Hepatocyte (in vitro differentiated cells): ENCODE measurements at regions not wholly inside any gene's neighbourhood (a gene's known extent, or its start where the extent isn't known, plus 50 kb on each side); places are given as distances from the start of the nearest gene placed in this dataset.

Source experiments
- DNase-seq: peaks from one replicate; pipeline ENCODE4 v3.0.0-alpha.2; 2016; ENCODE audit warnings: low spot score
- H2AFZ ChIP-seq: fragments of 200-600 bp; sonication (generic); 2 replicates; pipeline ENCODE4 v1.6.0; 2016; ENCODE audit warnings: antibody characterized with exemption, mild to moderate bottlenecking
- H3K27ac ChIP-seq: fragments of 200-600 bp; sonication (generic); 2 replicates; pipeline ENCODE4 v1.5.1; 2016; ENCODE audit warnings: mild to moderate bottlenecking
- H3K27me3 ChIP-seq: fragments of 200-600 bp; sonication (generic); 2 replicates; pipeline ENCODE4 v1.6.1; 2016
- H3K36me3 ChIP-seq: fragments of 200-600 bp; sonication (generic); replicated peaks from 2 replicates; pipeline ENCODE4 v1.5.1; 2016; ENCODE audit warnings: low read depth; ENCODE audit not compliant: insufficient read depth
- H3K4me1 ChIP-seq: fragments of 200-600 bp; sonication (generic); 2 replicates; pipeline ENCODE4 v1.5.1; 2016; ENCODE audit warnings: mild to moderate bottlenecking, moderate library complexity; ENCODE audit not compliant: insufficient read depth
- H3K4me2 ChIP-seq: fragments of 200-600 bp; sonication (generic); 2 replicates; pipeline ENCODE4 v1.6.0; 2016
- H3K4me3 ChIP-seq: fragments of 200-600 bp; sonication (generic); 2 replicates; pipeline ENCODE4 v1.5.1; 2016; ENCODE audit warnings: mild to moderate bottlenecking
- H3K79me2 ChIP-seq: fragments of 200-600 bp; sonication (generic); 2 replicates; pipeline ENCODE4 v1.6.0; 2017; ENCODE audit warnings: mild to moderate bottlenecking
- H3K9me2 ChIP-seq: fragments of 200-600 bp; sonication (generic); replicated peaks from 2 replicates; pipeline ENCODE4 v1.6.0; 2017; ENCODE audit warnings: mild to moderate bottlenecking; ENCODE audit not compliant: insufficient read depth
- H3K9me3 ChIP-seq: fragments of 200-600 bp; sonication (generic); 2 replicates; pipeline ENCODE4 v1.5.1; 2016; ENCODE audit warnings: low read depth, mild to moderate bottlenecking
- H4K20me1 ChIP-seq: fragments of 200-600 bp; sonication (generic); 2 replicates; pipeline ENCODE4 v1.6.0; 2016; ENCODE audit warnings: mild to moderate bottlenecking; ENCODE audit not compliant: insufficient read depth, poor library complexity, severe bottlenecking
- EZH2 ChIP-seq: fragments of 200-600 bp; sonication (generic); IDR thresholded peaks from 2 replicates; pipeline ENCODE4 v1.6.1; 2016; ENCODE audit warnings: antibody characterized with exemption, mild to moderate bottlenecking, borderline replicate concordance
- EZH2phosphoT487 ChIP-seq: fragments of 200-600 bp; sonication (generic); IDR thresholded peaks from one replicate; pipeline ENCODE4 v1.6.1; 2018; ENCODE audit warnings: antibody characterized with exemption, mild to moderate bottlenecking, low read depth, moderate library complexity; ENCODE audit not compliant: unreplicated experiment, severe bottlenecking
- WGBS: methylation state at CpG from one replicate; pipeline ENCODE4 v1.1.6; 2016; ENCODE audit warnings: low lambda C conversion rate; ENCODE audit errors: missing lambda C conversion rate; 5-methylcytosine and 5-hydroxymethylcytosine counted together
- TF ChIP-seq, protein P1 (sequence below): fragments of 200-600 bp; sonication (generic); IDR thresholded peaks from 2 replicates; pipeline ENCODE4 v1.5.1; 2016; ENCODE audit warnings: antibody characterized with exemption, mild to moderate bottlenecking; ENCODE audit not compliant: poor library complexity

DNA sequence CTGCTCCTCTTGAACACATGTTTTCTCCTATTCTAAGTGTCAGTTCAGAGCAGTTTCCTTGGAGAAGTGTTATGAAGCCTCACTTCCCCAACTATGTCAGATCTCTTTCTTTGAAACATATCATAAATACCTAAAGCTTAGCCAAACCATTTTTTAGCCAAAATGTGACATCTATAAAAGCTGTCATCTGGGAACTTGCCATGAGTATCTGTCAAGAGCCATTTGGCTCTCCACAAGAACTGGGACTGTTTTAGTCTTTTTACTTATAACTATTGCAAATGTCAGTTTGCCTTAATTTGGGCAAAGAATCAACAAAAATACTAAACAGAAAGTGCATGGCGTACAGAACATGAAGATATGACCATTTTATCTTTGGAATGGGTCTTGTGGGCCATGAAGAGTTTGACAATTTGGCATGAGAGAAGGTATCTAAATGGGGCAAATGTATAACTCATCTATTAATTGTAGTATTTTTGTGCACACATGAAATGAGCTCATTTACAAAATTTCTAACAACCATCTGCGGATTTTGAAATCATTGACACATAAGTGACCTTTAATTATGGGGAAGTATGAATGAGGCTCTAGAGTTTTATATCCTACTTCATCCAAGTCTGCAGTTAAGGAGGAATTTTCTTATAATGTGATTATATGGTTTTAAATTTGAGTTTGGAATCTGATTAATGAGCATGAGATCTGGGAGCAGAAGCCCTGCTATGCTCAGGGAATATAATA lies 129.1 kb upstream of the PACRGL start:
- no peak overlapping the region for H3K27ac ChIP-seq
- H3K36me3 ChIP-seq, result no peaks in the 10 kb centered on the region
- 90% methylated on average over 2 of the region's 2 CpGs for WGBS
- DNase-seq, result no peak
- no peak overlapping the region for H3K4me3 ChIP-seq
- no peak overlapping the region for H3K4me2 ChIP-seq
- TF ChIP-seq EZH2phosphoT487, result no peak
- TF ChIP-seq, protein P1, sequence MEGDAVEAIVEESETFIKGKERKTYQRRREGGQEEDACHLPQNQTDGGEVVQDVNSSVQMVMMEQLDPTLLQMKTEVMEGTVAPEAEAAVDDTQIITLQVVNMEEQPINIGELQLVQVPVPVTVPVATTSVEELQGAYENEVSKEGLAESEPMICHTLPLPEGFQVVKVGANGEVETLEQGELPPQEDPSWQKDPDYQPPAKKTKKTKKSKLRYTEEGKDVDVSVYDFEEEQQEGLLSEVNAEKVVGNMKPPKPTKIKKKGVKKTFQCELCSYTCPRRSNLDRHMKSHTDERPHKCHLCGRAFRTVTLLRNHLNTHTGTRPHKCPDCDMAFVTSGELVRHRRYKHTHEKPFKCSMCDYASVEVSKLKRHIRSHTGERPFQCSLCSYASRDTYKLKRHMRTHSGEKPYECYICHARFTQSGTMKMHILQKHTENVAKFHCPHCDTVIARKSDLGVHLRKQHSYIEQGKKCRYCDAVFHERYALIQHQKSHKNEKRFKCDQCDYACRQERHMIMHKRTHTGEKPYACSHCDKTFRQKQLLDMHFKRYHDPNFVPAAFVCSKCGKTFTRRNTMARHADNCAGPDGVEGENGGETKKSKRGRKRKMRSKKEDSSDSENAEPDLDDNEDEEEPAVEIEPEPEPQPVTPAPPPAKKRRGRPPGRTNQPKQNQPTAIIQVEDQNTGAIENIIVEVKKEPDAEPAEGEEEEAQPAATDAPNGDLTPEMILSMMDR, result no peak
- TF ChIP-seq EZH2, result no peak
- no peaks in the 10 kb centered on the region for H3K4me1 ChIP-seq
- no peaks in the 10 kb centered on the region for H4K20me1 ChIP-seq
- H3K9me3 ChIP-seq, result no peaks in the 10 kb centered on the region
- no peaks in the 10 kb centered on the region for H3K27me3 ChIP-seq
- H2AFZ ChIP-seq, result no peak overlapping the region
- no peaks in the 10 kb centered on the region for H3K79me2 ChIP-seq
- no peaks in the 10 kb centered on the region for H3K9me2 ChIP-seq

DNA sequence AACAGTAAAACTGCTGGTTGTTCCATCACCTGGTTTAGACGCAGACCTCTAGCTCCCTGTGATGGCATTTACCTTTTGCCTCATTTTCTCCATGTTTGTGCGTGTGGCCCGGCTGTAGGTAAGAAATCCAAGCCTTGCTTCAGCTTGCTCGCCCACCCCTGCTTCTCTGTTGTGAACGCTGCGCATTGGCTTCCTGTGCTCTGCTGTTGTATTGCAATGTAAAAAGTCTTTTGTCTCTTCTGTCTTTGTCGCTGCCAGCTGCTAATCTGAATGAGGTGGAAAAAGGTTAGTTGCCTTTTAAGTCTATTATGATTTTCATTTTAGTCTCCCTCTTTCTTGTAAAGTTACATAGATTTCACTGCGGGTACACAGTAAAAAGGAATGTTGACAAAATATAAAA lies 127.3 kb upstream of the PACRGL start:
- no peak overlapping the region for H3K27ac ChIP-seq
- no peaks in the 10 kb centered on the region for H3K79me2 ChIP-seq
- no peaks in the 10 kb centered on the region for H3K9me3 ChIP-seq
- WGBS, result 77% methylated on average over 8 of the region's 8 CpGs
- H3K4me1 ChIP-seq, result no peaks in the 10 kb centered on the region
- H3K4me3 ChIP-seq, result no peak overlapping the region
- H2AFZ ChIP-seq, result no peak overlapping the region
- H3K9me2 ChIP-seq, result no peaks in the 10 kb centered on the region
- no peak overlapping the region for H3K4me2 ChIP-seq
- no peak for DNase-seq
- H3K27me3 ChIP-seq, result no peaks in the 10 kb centered on the region
- H4K20me1 ChIP-seq, result no peaks in the 10 kb centered on the region
- no peaks in the 10 kb centered on the region for H3K36me3 ChIP-seq
- TF ChIP-seq EZH2 (no peak), EZH2phosphoT487 (no peak)
- TF ChIP-seq, protein P1, result no peak

DNA sequence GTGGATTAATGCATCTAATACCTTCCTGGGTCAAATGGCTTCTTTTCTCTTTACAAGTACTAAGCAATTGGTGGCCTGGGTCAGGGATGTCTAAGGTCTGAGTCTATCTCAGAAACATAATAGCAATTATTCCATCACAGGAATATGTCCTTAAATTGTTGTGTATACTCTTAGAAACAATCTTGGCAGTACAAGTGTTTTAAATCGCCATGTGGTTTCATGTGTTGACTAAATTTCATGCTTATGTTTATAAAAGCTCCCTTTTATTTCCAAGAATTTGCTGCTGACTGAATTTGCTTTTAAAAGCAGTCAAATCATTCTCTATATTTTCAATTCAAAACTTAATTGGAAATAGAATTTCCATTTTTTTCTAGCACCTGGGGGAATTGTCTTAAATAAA lies 125.3 kb upstream of the PACRGL start:
- Histone ChIP-seq H3K4me1 (no peaks in the 10 kb centered on the region), H3K4me3 (no peak overlapping the region), H2AFZ (no peak overlapping the region), H3K9me3 (no peaks in the 10 kb centered on the region), H4K20me1 (no peaks in the 10 kb centered on the region), H3K9me2 (no peaks in the 10 kb centered on the region), H3K36me3 (no peaks in the 10 kb centered on the region), H3K79me2 (no peaks in the 10 kb centered on the region), H3K27ac (no peak overlapping the region), H3K4me2 (no peak overlapping the region), H3K27me3 (no peaks in the 10 kb centered on the region)
- no peak for DNase-seq
- TF ChIP-seq EZH2 (no peak), EZH2phosphoT487 (no peak)
- TF ChIP-seq, protein P1, result no peak
- 52% methylated on average over 1 of the region's 1 CpG for WGBS
